Common myeloid progenitor, CD34-positive (primary cell): ENCODE measurements at regions not wholly inside any gene's neighbourhood (a gene's known extent, or its start where the extent isn't known, plus 50 kb on each side); places are given as distances from the start of the nearest gene placed in this dataset.
A peak's percentile ranks its signal among the peaks of the same experiment; 100 is the strongest.

Experiments
- CTCF ChIA-PET: fragments of 350-600 bp; sonication (Branson Sonifier 250); formaldehyde crosslinking; loops from one replicate; lab custom pipeline; 2021; ENCODE audit warnings: antibody characterized with exemption; lab: Charles Lee
- POLR2A ChIA-PET: fragments of 350-600 bp; sonication (Branson Sonifier 250); formaldehyde crosslinking; loops from one replicate; lab custom pipeline; 2021; ENCODE audit warnings: antibody characterized with exemption; lab: Charles Lee
- DNase-seq, 3 donors: peaks; one replicate each; pipeline versions ENCODE4 v3.0.0 to v3.0.0-alpha.2; 2013
- H3K27ac ChIP-seq, 2 experiments: 1 replicate in 1 of 2; 2 replicates in 1 of 2; pipeline ENCODE4 v1.7.0; 2013; ENCODE audit warnings: inconsistent platforms in 2 of 2, low read length in 2 of 2, mild to moderate bottlenecking in 2 of 2, low read depth in 1 of 2, moderate library complexity in 1 of 2; ENCODE audit not compliant: severe bottlenecking in 2 of 2, insufficient read depth in 1 of 2, poor library complexity in 1 of 2
- H3K27me3 ChIP-seq, 5 experiments: replicated peaks in 2 of 5; 1 replicate in 3 of 5; 2 replicates in 2 of 5; pipeline versions ENCODE4 v1.6.1 to v1.7.0; 2013; ENCODE audit warnings: low read length in 4 of 5, mild to moderate bottlenecking in 2 of 5, moderate library complexity in 2 of 5, inconsistent platforms in 1 of 5; ENCODE audit not compliant: insufficient read depth in 5 of 5, control insufficient read depth in 4 of 5
- H3K36me3 ChIP-seq, 4 experiments: 1 replicate in 2 of 4; 2 replicates in 2 of 4; pipeline versions ENCODE4 v1.6.1 to v1.7.0; 2013; ENCODE audit warnings: low read length in 3 of 4, control low read depth in 1 of 4, mild to moderate bottlenecking in 1 of 4; ENCODE audit not compliant: control insufficient read depth in 4 of 4, insufficient read depth in 4 of 4
- H3K4me1 ChIP-seq, 4 experiments: 1 replicate in 3 of 4; 2 replicates in 1 of 4; pipeline versions ENCODE4 v1.6.1 to v1.7.1; 2013; ENCODE audit warnings: low read length in 3 of 4, mild to moderate bottlenecking in 3 of 4, control low read depth in 1 of 4, inconsistent platforms in 1 of 4, moderate library complexity in 1 of 4; ENCODE audit not compliant: control insufficient read depth in 4 of 4, insufficient read depth in 4 of 4; ENCODE audit errors: control extremely low read depth in 1 of 4
- H3K4me3 ChIP-seq, 7 experiments: 1 replicate in 4 of 7; 2 replicates in 3 of 7; pipeline versions ENCODE4 v1.5.1 to v1.7.0; 2013; ENCODE audit warnings: mild to moderate bottlenecking in 7 of 7, low read length in 6 of 7, moderate library complexity in 6 of 7, inconsistent platforms in 2 of 7, low read depth in 2 of 7, control low read depth in 1 of 7; ENCODE audit not compliant: insufficient read depth in 4 of 7, control insufficient read depth in 1 of 7; ENCODE audit errors: extremely low read depth in 1 of 7
- H3K9me3 ChIP-seq, 5 experiments: 1 replicate in 4 of 5; 2 replicates in 1 of 5; pipeline versions ENCODE4 v1.6.1 to v1.7.1; 2013; ENCODE audit warnings: low read length in 4 of 5, mild to moderate bottlenecking in 2 of 5, inconsistent platforms in 1 of 5, low read depth in 1 of 5, moderate library complexity in 1 of 5; ENCODE audit not compliant: control insufficient read depth in 4 of 5, insufficient read depth in 2 of 5; ENCODE audit errors: control extremely low read depth in 1 of 5
- WGBS: methylation state at CpG from one replicate; pipeline ENCODE4 v1.1.5; 2013; ENCODE audit not compliant: insufficient coverage; 5-methylcytosine and 5-hydroxymethylcytosine counted together

GRCh38 chr1:221066351-221067001, 187.2 kb downstream of the HLX start:
- H3K9me3 ChIP-seq, result peaks cover 2 to 14% (median 5%) of the 10 kb centered on the region in 5 experiments
- H3K4me3 ChIP-seq, result no peak overlapping the region
- ChIA-PET CTCF (no interaction called here), POLR2A (no interaction called here)
- peaks cover 21 to 38% (median 33%) of the 10 kb centered on the region in 4 experiments for H3K4me1 ChIP-seq
- DNase-seq, result no peak
- no peaks in the 10 kb centered on the region for H3K36me3 ChIP-seq
- no peaks in the 10 kb centered on the region for H3K27me3 ChIP-seq
- H3K27ac ChIP-seq, result no peak overlapping the region
- WGBS, result 85% methylated on average over 5 of the region's 5 CpGs

- ChIA-PET POLR2A (no interaction called here), CTCF (no interaction called here)
- no peak overlapping the region for H3K27ac ChIP-seq
- WGBS, result 100% methylated on average over 1 of the region's 2 CpGs
- no peaks in the 10 kb centered on the region for H3K27me3 ChIP-seq
- H3K36me3 ChIP-seq, result no peaks in the 10 kb centered on the region
- peaks cover 21 to 49% (median 37%) of the 10 kb centered on the region in 4 experiments for H3K4me1 ChIP-seq
- H3K9me3 ChIP-seq, result peaks cover 0 to 11% (median 3%) of the 10 kb centered on the region in 5 experiments
- DNase-seq, result no peak
- no peak overlapping the region for H3K4me3 ChIP-seq
Observed at GRCh38 chr1:221067721-221068120, 188.5 kb downstream of the HLX start.

GRCh38 chr1:221069178-221069903, 190.1 kb downstream of the HLX start:
- WGBS, result 5% methylated on average over 2 of the region's 5 CpGs

GRCh38 chr1:221069986-221070385, 190.7 kb downstream of the HLX start:
- no CpG with 5 or more reads among the region's 2 CpGs for WGBS
- POLR2A ChIA-PET, result interaction anchor here (0.9 kb wide), 1 partner anchor 9 kb away, joined by 3 read pairs; no protein-coding TSS in a partner anchor
- H3K27ac ChIP-seq, result peak overlapping the region; percentile 8 to 38
- H3K27me3 ChIP-seq, result no peaks in the 10 kb centered on the region
- peak overlapping the region in 2 of 7 experiments; percentile 31 to 40 for H3K4me3 ChIP-seq
- DNase-seq, result peak; percentile 7 to 68 (median 64)
- CTCF ChIA-PET, result interaction anchor here (1.3 kb wide), 1 partner anchor 14 kb away, joined by 3 read pairs; no protein-coding TSS in a partner anchor
- no peaks in the 10 kb centered on the region for H3K36me3 ChIP-seq
- H3K4me1 ChIP-seq, result peaks cover 32 to 61% (median 45%) of the 10 kb centered on the region in 4 experiments
- H3K9me3 ChIP-seq, result peaks cover 0 to 7% (median 0%) of the 10 kb centered on the region in 5 experiments

More at GRCh38 chr1:221069178-221069903, 190.1 kb downstream of the HLX start:
- Histone ChIP-seq H3K4me3 (peak overlapping the region in 3 of 7 experiments; percentile 3 to 40 (median 39)), H3K9me3 (peaks cover 0 to 8% (median 0%) of the 10 kb centered on the region in 5 experiments), H3K27me3 (no peaks in the 10 kb centered on the region), H3K27ac (peak overlapping the region; percentile 8 to 38), H3K4me1 (peaks cover 26 to 54% (median 40%) of the 10 kb centered on the region in 4 experiments), H3K36me3 (no peaks in the 10 kb centered on the region)
- DNase-seq, result peak; percentile 55 to 90 (median 84)
- ChIA-PET CTCF (interaction anchor here (0.8 to 1.3 kb wide), 2 partner anchors 10 to 14 kb away, joined by 3 read pairs; no protein-coding TSS in a partner anchor), POLR2A (interaction anchor here (0.9 kb wide), 1 partner anchor 9 kb away, joined by 3 read pairs; no protein-coding TSS in a partner anchor)

GRCh38 chr1:221071777-221072176, 192.5 kb downstream of the HLX start:
- CTCF ChIA-PET, result interaction anchor here (1.4 to 1.5 kb wide), 2 partner anchors 12 to 47 kb away, joined by 3 to 4 read pairs; no protein-coding TSS in a partner anchor

GRCh38 chr1:221072214-221072613, 193.0 kb downstream of the HLX start:
- no peaks in the 10 kb centered on the region for H3K36me3 ChIP-seq
- 86% methylated on average over 1 of the region's 1 CpG for WGBS

More at GRCh38 chr1:221071777-221072176, 192.5 kb downstream of the HLX start:
- H3K9me3 ChIP-seq, result peaks cover 0 to 3% (median 0%) of the 10 kb centered on the region in 5 experiments
- peaks cover 43 to 75% (median 54%) of the 10 kb centered on the region in 4 experiments for H3K4me1 ChIP-seq
- H3K36me3 ChIP-seq, result no peaks in the 10 kb centered on the region
- H3K27me3 ChIP-seq, result no peaks in the 10 kb centered on the region
- no peak for DNase-seq
- POLR2A ChIA-PET, result no interaction called here
- no CpG with 5 or more reads among the region's 1 CpG for WGBS
- H3K27ac ChIP-seq, result no peak overlapping the region
- H3K4me3 ChIP-seq, result no peak overlapping the region

More at GRCh38 chr1:221072214-221072613, 193.0 kb downstream of the HLX start:
- peaks cover 43 to 75% (median 54%) of the 10 kb centered on the region in 4 experiments for H3K4me1 ChIP-seq
- no peak for DNase-seq
- H3K9me3 ChIP-seq, result peaks cover 0 to 3% (median 0%) of the 10 kb centered on the region in 5 experiments
- no peaks in the 10 kb centered on the region for H3K27me3 ChIP-seq
- ChIA-PET POLR2A (no interaction called here), CTCF (interaction anchor here (2.4 kb wide), 1 partner anchor 12 kb away, joined by 9 read pairs; no protein-coding TSS in a partner anchor)
- no peak overlapping the region for H3K27ac ChIP-seq
- H3K4me3 ChIP-seq, result no peak overlapping the region
